Neural cell (in vitro differentiated cells): ENCODE measurements at regions not wholly inside any gene's neighbourhood (a gene's known extent, or its start where the extent isn't known, plus 50 kb on each side); places are given as distances from the start of the nearest gene placed in this dataset.

Experiments used
- H2AFZ ChIP-seq: fragments of 200-600, 300-800 bp; sonication (generic), shearing (Covaris generic); 2 replicates; pipeline ENCODE4 v1.6.0; 2014; ENCODE audit warnings: low read depth, mild to moderate bottlenecking, antibody characterized with exemption, low read length, moderate library complexity
- H3F3A ChIP-seq: fragments of 200-600 bp; shearing (Covaris generic); 2 replicates; pipeline ENCODE4 v1.6.1; 2016; ENCODE audit warnings: mild to moderate bottlenecking, moderate library complexity, mixed read lengths, antibody characterized with exemption, low read length; ENCODE audit not compliant: insufficient read depth, poor library complexity, severe bottlenecking
- H3K27ac ChIP-seq: fragments of 200-600, 300-800 bp; sonication (generic), shearing (Covaris generic); 2 replicates; pipeline ENCODE4 v1.5.1; 2014; ENCODE audit warnings: mild to moderate bottlenecking, low read length, moderate library complexity
- H3K27me3 ChIP-seq: fragments of 300-800, 200-600 bp; sonication (generic), shearing (Covaris generic); 2 replicates; pipeline ENCODE4 v1.6.0; 2014; ENCODE audit warnings: mild to moderate bottlenecking, low read depth, low read length, moderate library complexity; ENCODE audit not compliant: insufficient read depth
- H3K36me3 ChIP-seq: fragments of 300-800, 200-600 bp; sonication (generic), shearing (Covaris generic); 2 replicates; pipeline ENCODE4 v1.5.1; 2014; ENCODE audit warnings: mild to moderate bottlenecking, antibody characterized with exemption, low read length, moderate library complexity; ENCODE audit not compliant: insufficient read depth
- H3K4me2 ChIP-seq: fragments of 300-800, 200-600 bp; sonication (generic), shearing (Covaris generic); 2 replicates; pipeline ENCODE4 v1.6.0; 2014; ENCODE audit warnings: mild to moderate bottlenecking, low read length
- H3K4me3 ChIP-seq: fragments of 300-800, 200-600 bp; sonication (generic), shearing (Covaris generic); 2 replicates; pipeline ENCODE4 v1.5.1; 2014; ENCODE audit warnings: mild to moderate bottlenecking, low read length, moderate library complexity
- H3K79me2 ChIP-seq: fragments of 200-600 bp; shearing (Covaris generic); replicated peaks from 2 replicates; pipeline ENCODE4 v1.6.0; 2014; ENCODE audit warnings: mild to moderate bottlenecking, low read length, moderate library complexity; ENCODE audit not compliant: insufficient read depth
- H3K9ac ChIP-seq: fragments of 300-800, 200-600 bp; sonication (generic), shearing (Covaris generic); 2 replicates; pipeline ENCODE4 v1.6.1; 2016; ENCODE audit warnings: mild to moderate bottlenecking, low read length, mixed read lengths
- H3K9me2 ChIP-seq: fragments of 200-600 bp; shearing (Covaris generic); 2 replicates; pipeline ENCODE4 v1.6.1; 2016; ENCODE audit warnings: mild to moderate bottlenecking, low read length, mixed read lengths; ENCODE audit not compliant: insufficient read depth
- H3K9me3 ChIP-seq: fragments of 200-600, 300-800 bp; sonication (generic), shearing (Covaris generic); 2 replicates; pipeline ENCODE4 v1.6.1; 2016; ENCODE audit warnings: mild to moderate bottlenecking, mixed run types, low read length, moderate library complexity, mixed read lengths
- H4K20me1 ChIP-seq: fragments of 200-600 bp; shearing (Covaris generic); 2 replicates; pipeline ENCODE4 v1.6.1; 2016; ENCODE audit warnings: mild to moderate bottlenecking, mixed run types; ENCODE audit not compliant: insufficient read depth
- EP300 ChIP-seq: fragments of 450-650 bp; conservative IDR thresholded peaks from 2 replicates; pipeline ENCODE4 v1.6.1; 2014; ENCODE audit warnings: antibody characterized with exemption, mild to moderate bottlenecking, moderate library complexity; ENCODE audit not compliant: poor library complexity, severe bottlenecking
- EZH2 ChIP-seq: fragments of 200-600, 300-800 bp; shearing (Covaris generic), sonication (generic); IDR thresholded peaks from 2 replicates; pipeline ENCODE4 v1.6.1; 2014; ENCODE audit warnings: antibody characterized with exemption, low read length, borderline replicate concordance, mild to moderate bottlenecking; ENCODE audit not compliant: insufficient read depth, poor library complexity, severe bottlenecking
- MXI1 ChIP-seq: fragments of 450-650 bp; conservative IDR thresholded peaks from 2 replicates; pipeline ENCODE4 v1.6.1; 2014; ENCODE audit warnings: antibody characterized with exemption, mild to moderate bottlenecking; ENCODE audit not compliant: poor library complexity, severe bottlenecking
- POLR2AphosphoS5 ChIP-seq: IDR thresholded peaks from 2 replicates; pipeline ENCODE4 v1.6.1; 2012
- RAD21 ChIP-seq: fragments of 450-650 bp; conservative IDR thresholded peaks from 2 replicates; pipeline ENCODE4 v1.6.1; 2014; ENCODE audit warnings: antibody characterized with exemption, mild to moderate bottlenecking, moderate library complexity
- SMC3 ChIP-seq: fragments of 450-650 bp; conservative IDR thresholded peaks from 2 replicates; pipeline ENCODE4 v1.6.1; 2014; ENCODE audit warnings: antibody characterized with exemption, mild to moderate bottlenecking, moderate library complexity; ENCODE audit not compliant: poor library complexity
- TAF1 ChIP-seq: IDR thresholded peaks from 2 replicates; pipeline ENCODE4 v1.6.1; 2012; ENCODE audit warnings: low read depth
- TF ChIP-seq, protein P1 (sequence below): IDR thresholded peaks from 2 replicates; pipeline ENCODE4 v1.6.1; 2012; ENCODE audit warnings: borderline replicate concordance
- TF ChIP-seq, protein P2 (sequence below): fragments of 450-650 bp; IDR thresholded peaks from 2 replicates; pipeline ENCODE4 v1.5.1; 2014; ENCODE audit warnings: antibody characterized with exemption, mild to moderate bottlenecking, moderate library complexity; ENCODE audit not compliant: poor library complexity, severe bottlenecking

GRCh38 chr20:30598460-30599230 lies 658.8 kb upstream of the DEFB115 start:
- Histone ChIP-seq H3K4me3 (no peak overlapping the region), H3F3A (no peaks in the 10 kb centered on the region), H3K27ac (no peak overlapping the region), H3K9me2 (no peaks in the 10 kb centered on the region), H3K27me3 (no peaks in the 10 kb centered on the region), H2AFZ (no peak overlapping the region), H3K9ac (no peak overlapping the region), H3K36me3 (no peaks in the 10 kb centered on the region), H3K9me3 (peaks cover 5% of the 10 kb centered on the region), H4K20me1 (no peaks in the 10 kb centered on the region), H3K79me2 (no peaks in the 10 kb centered on the region), H3K4me2 (no peak overlapping the region)
- TF ChIP-seq TAF1 (no peak), EP300 (no peak), POLR2AphosphoS5 (no peak), EZH2 (no peak), MXI1 (no peak), RAD21 (no peak), SMC3 (no peak)
- TF ChIP-seq, protein P1, sequence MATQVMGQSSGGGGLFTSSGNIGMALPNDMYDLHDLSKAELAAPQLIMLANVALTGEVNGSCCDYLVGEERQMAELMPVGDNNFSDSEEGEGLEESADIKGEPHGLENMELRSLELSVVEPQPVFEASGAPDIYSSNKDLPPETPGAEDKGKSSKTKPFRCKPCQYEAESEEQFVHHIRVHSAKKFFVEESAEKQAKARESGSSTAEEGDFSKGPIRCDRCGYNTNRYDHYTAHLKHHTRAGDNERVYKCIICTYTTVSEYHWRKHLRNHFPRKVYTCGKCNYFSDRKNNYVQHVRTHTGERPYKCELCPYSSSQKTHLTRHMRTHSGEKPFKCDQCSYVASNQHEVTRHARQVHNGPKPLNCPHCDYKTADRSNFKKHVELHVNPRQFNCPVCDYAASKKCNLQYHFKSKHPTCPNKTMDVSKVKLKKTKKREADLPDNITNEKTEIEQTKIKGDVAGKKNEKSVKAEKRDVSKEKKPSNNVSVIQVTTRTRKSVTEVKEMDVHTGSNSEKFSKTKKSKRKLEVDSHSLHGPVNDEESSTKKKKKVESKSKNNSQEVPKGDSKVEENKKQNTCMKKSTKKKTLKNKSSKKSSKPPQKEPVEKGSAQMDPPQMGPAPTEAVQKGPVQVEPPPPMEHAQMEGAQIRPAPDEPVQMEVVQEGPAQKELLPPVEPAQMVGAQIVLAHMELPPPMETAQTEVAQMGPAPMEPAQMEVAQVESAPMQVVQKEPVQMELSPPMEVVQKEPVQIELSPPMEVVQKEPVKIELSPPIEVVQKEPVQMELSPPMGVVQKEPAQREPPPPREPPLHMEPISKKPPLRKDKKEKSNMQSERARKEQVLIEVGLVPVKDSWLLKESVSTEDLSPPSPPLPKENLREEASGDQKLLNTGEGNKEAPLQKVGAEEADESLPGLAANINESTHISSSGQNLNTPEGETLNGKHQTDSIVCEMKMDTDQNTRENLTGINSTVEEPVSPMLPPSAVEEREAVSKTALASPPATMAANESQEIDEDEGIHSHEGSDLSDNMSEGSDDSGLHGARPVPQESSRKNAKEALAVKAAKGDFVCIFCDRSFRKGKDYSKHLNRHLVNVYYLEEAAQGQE: no peak
- TF ChIP-seq, protein P2, sequence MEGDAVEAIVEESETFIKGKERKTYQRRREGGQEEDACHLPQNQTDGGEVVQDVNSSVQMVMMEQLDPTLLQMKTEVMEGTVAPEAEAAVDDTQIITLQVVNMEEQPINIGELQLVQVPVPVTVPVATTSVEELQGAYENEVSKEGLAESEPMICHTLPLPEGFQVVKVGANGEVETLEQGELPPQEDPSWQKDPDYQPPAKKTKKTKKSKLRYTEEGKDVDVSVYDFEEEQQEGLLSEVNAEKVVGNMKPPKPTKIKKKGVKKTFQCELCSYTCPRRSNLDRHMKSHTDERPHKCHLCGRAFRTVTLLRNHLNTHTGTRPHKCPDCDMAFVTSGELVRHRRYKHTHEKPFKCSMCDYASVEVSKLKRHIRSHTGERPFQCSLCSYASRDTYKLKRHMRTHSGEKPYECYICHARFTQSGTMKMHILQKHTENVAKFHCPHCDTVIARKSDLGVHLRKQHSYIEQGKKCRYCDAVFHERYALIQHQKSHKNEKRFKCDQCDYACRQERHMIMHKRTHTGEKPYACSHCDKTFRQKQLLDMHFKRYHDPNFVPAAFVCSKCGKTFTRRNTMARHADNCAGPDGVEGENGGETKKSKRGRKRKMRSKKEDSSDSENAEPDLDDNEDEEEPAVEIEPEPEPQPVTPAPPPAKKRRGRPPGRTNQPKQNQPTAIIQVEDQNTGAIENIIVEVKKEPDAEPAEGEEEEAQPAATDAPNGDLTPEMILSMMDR: no peak

- TF ChIP-seq POLR2AphosphoS5 (no peak), SMC3 (no peak), TAF1 (no peak), MXI1 (no peak), RAD21 (no peak), EP300 (no peak), EZH2 (no peak)
- TF ChIP-seq, protein P1: no peak
- TF ChIP-seq, protein P2: no peak
- Histone ChIP-seq H3K27ac (no peak overlapping the region), H3K27me3 (no peaks in the 10 kb centered on the region), H3K79me2 (no peaks in the 10 kb centered on the region), H2AFZ (no peak overlapping the region), H3K9me2 (no peaks in the 10 kb centered on the region), H3K9me3 (peaks cover 2% of the 10 kb centered on the region), H4K20me1 (no peaks in the 10 kb centered on the region), H3K36me3 (no peaks in the 10 kb centered on the region), H3F3A (no peaks in the 10 kb centered on the region), H3K4me2 (no peak overlapping the region), H3K4me3 (no peak overlapping the region), H3K9ac (no peak overlapping the region)
Observed at GRCh38 chr20:30599990-30600389, 657.5 kb upstream of the DEFB115 start.
